ENCODE measurements at regions not wholly inside any gene's neighbourhood (a gene's known extent, or its start where the extent isn't known, plus 50 kb on each side); places are given as distances from the start of the nearest gene placed in this dataset.
A peak's percentile ranks its signal among the peaks of the same experiment; 100 is the strongest.

DNA sequence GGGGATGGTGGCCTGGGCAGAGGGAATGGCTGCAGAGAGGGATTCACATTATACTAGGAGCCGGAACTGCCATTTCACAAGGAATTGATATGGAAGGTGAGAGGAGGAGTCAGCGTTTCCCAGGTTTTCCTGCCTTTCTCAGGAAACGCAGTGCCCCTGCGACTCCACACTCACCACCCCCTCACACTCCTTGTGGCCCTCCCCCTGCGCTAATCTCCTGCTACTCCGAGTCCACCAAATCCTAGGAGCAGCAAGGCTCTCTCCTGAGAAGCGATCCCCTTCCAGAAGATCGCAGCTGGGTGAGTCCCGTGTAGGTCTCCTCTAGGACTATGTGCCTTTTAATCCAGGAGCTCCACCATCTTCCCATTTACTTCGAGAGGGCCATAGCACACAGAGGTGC is 140.6 kb downstream of the VAPA start:
- TF ChIP-seq, protein P1, sequence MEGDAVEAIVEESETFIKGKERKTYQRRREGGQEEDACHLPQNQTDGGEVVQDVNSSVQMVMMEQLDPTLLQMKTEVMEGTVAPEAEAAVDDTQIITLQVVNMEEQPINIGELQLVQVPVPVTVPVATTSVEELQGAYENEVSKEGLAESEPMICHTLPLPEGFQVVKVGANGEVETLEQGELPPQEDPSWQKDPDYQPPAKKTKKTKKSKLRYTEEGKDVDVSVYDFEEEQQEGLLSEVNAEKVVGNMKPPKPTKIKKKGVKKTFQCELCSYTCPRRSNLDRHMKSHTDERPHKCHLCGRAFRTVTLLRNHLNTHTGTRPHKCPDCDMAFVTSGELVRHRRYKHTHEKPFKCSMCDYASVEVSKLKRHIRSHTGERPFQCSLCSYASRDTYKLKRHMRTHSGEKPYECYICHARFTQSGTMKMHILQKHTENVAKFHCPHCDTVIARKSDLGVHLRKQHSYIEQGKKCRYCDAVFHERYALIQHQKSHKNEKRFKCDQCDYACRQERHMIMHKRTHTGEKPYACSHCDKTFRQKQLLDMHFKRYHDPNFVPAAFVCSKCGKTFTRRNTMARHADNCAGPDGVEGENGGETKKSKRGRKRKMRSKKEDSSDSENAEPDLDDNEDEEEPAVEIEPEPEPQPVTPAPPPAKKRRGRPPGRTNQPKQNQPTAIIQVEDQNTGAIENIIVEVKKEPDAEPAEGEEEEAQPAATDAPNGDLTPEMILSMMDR (IDR thresholded peaks at IDR 0.05; ENCODE audit: control extremely low read depth, extremely low read depth) = no peak
- Histone ChIP-seq H3K4me1 (ENCODE audit: control insufficient read depth in 5 of 5, insufficient read depth in 5 of 5, low read length in 5 of 5) (peaks cover 13 to 51% (median 32%) of the 10 kb centered on the region in 5 donors), H3K9me3 (ENCODE audit: control insufficient read depth in 4 of 4, insufficient read depth in 3 of 4, low read length in 3 of 4) (no peaks in the 10 kb centered on the region), H3K27ac (ENCODE audit: low read depth in 1 of 2, low read length in 1 of 2) (peak overlapping the region in 1 of 2 donors; percentile 43), H3K4me3 (no peak overlapping the region), H3K36me3 (ENCODE audit: control insufficient read depth in 4 of 4, insufficient read depth in 4 of 4, low read length in 4 of 4) (no peaks in the 10 kb centered on the region), H3K9ac (ENCODE audit: insufficient read depth in 1 of 2, low read length in 2 of 2) (no peak overlapping the region), H3K27me3 (ENCODE audit: control insufficient read depth in 3 of 3, insufficient read depth in 3 of 3, low read length in 2 of 3) (no peaks in the 10 kb centered on the region)
- DNase-seq (no peak), ATAC-seq (ENCODE audit: insufficient read depth, low FRiP score) (no peak)
- 91 to 93% methylated on average over 10 of the region's 10 CpGs for WGBS, 2 donors

DNA sequence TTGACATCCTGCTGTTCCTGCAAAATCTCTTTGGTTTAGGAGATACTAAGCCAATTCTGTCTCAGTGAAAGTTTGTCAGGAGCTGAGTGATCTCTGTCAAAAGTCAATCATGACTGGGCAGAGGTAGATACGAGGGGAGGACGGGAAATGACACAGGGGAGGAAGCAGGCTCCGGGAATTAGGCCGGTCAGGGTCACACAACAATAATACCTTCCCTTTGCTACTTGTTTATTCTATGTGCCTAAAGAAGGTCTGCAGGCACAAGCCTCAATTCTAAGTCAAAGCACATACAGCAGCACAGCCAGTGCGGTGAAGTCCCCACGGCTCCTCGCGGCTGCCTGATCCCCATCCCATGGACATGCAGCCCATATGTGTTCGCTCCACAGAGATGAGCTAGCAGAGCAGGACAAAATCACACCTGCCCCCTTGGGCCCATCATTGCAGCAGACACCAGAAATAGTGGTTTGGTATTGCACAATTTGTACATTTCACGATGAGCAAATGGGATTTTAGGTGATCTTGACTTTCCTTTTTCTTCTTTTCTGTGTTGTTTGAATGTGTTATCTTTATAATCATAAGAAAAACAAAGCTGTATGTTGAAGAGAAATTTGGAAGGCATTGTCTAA is 141.4 kb downstream of the VAPA start:
- Histone ChIP-seq H3K9me3 (ENCODE audit: control insufficient read depth in 4 of 4, insufficient read depth in 3 of 4, low read length in 3 of 4) (no peaks in the 10 kb centered on the region), H3K36me3 (ENCODE audit: control insufficient read depth in 4 of 4, insufficient read depth in 4 of 4, low read length in 4 of 4) (no peaks in the 10 kb centered on the region), H3K27me3 (ENCODE audit: control insufficient read depth in 3 of 3, insufficient read depth in 3 of 3, low read length in 2 of 3) (no peaks in the 10 kb centered on the region), H3K4me1 (ENCODE audit: control insufficient read depth in 5 of 5, insufficient read depth in 5 of 5, low read length in 5 of 5) (peaks cover 13 to 52% (median 28%) of the 10 kb centered on the region in 5 donors), H3K4me3 (no peak overlapping the region), H3K9ac (ENCODE audit: insufficient read depth in 1 of 2, low read length in 2 of 2) (no peak overlapping the region), H3K27ac (ENCODE audit: low read depth in 1 of 2, low read length in 1 of 2) (peak overlapping the region in 1 of 2 donors; percentile 43)
- DNase-seq (no peak), ATAC-seq (ENCODE audit: insufficient read depth, low FRiP score) (no peak)
- TF ChIP-seq, protein P1 (IDR thresholded peaks at IDR 0.05; ENCODE audit: control extremely low read depth, extremely low read depth) = no peak
- WGBS, 2 donors = 69 to 73% methylated on average over 10 of the region's 10 CpGs

DNA sequence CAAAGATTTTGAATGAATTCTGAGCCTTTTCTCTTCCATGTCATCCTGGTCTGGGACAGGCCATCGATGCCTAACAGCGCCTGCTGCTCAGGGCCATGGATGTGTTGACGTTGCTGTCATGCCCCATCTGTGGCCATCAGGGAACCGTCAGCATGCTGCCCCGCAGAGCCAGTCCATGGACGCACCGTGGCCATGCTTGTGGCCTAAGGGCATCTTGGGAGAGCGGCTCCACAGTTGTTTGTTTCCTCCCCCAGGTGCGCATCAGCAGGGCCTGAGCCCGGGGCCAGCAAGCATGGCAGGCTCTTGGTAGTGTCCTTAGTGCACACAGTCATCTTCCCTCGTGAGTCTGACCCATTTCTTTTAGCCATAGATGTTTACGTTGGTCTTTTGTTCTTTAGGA is 142.7 kb downstream of the VAPA start:
- DNase-seq (no peak), ATAC-seq (ENCODE audit: insufficient read depth, low FRiP score) (no peak)
- Histone ChIP-seq H3K4me3 (no peak overlapping the region), H3K36me3 (ENCODE audit: control insufficient read depth in 4 of 4, insufficient read depth in 4 of 4, low read length in 4 of 4) (no peaks in the 10 kb centered on the region), H3K4me1 (ENCODE audit: control insufficient read depth in 5 of 5, insufficient read depth in 5 of 5, low read length in 5 of 5) (peaks cover 13 to 45% (median 24%) of the 10 kb centered on the region in 5 donors), H3K27me3 (ENCODE audit: control insufficient read depth in 3 of 3, insufficient read depth in 3 of 3, low read length in 2 of 3) (no peaks in the 10 kb centered on the region), H3K27ac (ENCODE audit: low read depth in 1 of 2, low read length in 1 of 2) (no peak overlapping the region), H3K9me3 (ENCODE audit: control insufficient read depth in 4 of 4, insufficient read depth in 3 of 4, low read length in 3 of 4) (no peaks in the 10 kb centered on the region), H3K9ac (ENCODE audit: insufficient read depth in 1 of 2, low read length in 2 of 2) (no peak overlapping the region)
- WGBS, 2 donors = 95 to 96% methylated on average over 12 of the region's 12 CpGs
- TF ChIP-seq, protein P1 (IDR thresholded peaks at IDR 0.05; ENCODE audit: control extremely low read depth, extremely low read depth) = no peak
